OCI-LY7 (cell line): ENCODE measurements at regions not wholly inside any gene's neighbourhood (a gene's known extent, or its start where the extent isn't known, plus 50 kb on each side); places are given as distances from the start of the nearest gene placed in this dataset.

ENCODE experiments used
- EZH2phosphoT487 ChIP-seq: fragments of 200-600 bp; sonication (generic); IDR thresholded peaks from 2 replicates; pipeline ENCODE4 v1.6.1; 2018; ENCODE audit warnings: low read depth, borderline replicate concordance, mild to moderate bottlenecking, mixed run types, antibody characterized with exemption, low read length, moderate library complexity, mixed read lengths
- TF ChIP-seq, protein P1 (sequence below): fragments of 200-600 bp; sonication (generic); conservative IDR thresholded peaks from 2 replicates; pipeline ENCODE4 v1.5.1; 2014; ENCODE audit warnings: mild to moderate bottlenecking, antibody characterized with exemption, low read length, moderate library complexity, mixed read lengths

GRCh38 chrX:39493168-39493567 lies 604.6 kb downstream of the BCOR start:
- TF ChIP-seq, protein P1, sequence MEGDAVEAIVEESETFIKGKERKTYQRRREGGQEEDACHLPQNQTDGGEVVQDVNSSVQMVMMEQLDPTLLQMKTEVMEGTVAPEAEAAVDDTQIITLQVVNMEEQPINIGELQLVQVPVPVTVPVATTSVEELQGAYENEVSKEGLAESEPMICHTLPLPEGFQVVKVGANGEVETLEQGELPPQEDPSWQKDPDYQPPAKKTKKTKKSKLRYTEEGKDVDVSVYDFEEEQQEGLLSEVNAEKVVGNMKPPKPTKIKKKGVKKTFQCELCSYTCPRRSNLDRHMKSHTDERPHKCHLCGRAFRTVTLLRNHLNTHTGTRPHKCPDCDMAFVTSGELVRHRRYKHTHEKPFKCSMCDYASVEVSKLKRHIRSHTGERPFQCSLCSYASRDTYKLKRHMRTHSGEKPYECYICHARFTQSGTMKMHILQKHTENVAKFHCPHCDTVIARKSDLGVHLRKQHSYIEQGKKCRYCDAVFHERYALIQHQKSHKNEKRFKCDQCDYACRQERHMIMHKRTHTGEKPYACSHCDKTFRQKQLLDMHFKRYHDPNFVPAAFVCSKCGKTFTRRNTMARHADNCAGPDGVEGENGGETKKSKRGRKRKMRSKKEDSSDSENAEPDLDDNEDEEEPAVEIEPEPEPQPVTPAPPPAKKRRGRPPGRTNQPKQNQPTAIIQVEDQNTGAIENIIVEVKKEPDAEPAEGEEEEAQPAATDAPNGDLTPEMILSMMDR: no peak
- no peak for TF ChIP-seq EZH2phosphoT487
